ENCODE measurements at regions not wholly inside any gene's neighbourhood (a gene's known extent, or its start where the extent isn't known, plus 50 kb on each side); places are given as distances from the start of the nearest gene placed in this dataset.

- TF ChIP-seq CTCF (IDR thresholded peaks at IDR 0.05) (no peak), POLR2A (IDR thresholded peaks at IDR 0.05) (no peak)
These were observed 289.4 kb upstream of the MYOCD start for GRCh38 chr17:12376276-12376675.

All from body of pancreas (tissue), 4 donors.